ENCODE measurements at regions not wholly inside any gene's neighbourhood (a gene's known extent, or its start where the extent isn't known, plus 50 kb on each side); places are given as distances from the start of the nearest gene placed in this dataset.

GRCh38 chr3:118540826-118541225 is 493.8 kb downstream of the IGSF11 start (continued):
- TF ChIP-seq IRF3 (IDR thresholded peaks at IDR 0.05; ENCODE audit: low read depth, low read length) (no peak), EP300 (IDR thresholded peaks at IDR 0.05; ENCODE audit: borderline replicate concordance in 1 of 2, low read depth in 1 of 2, low read length in 1 of 2) (no peak), EZH2phosphoT487 (IDR thresholded peaks at IDR 0.05; ENCODE audit: borderline replicate concordance, low read depth) (no peak), ZBTB33 (IDR thresholded peaks at IDR 0.05; ENCODE audit: borderline replicate concordance, low read depth) (no peak), NRF1 (IDR thresholded peaks at IDR 0.05; ENCODE audit: low read depth, low read length) (no peak), USF2 (IDR thresholded peaks at IDR 0.05; ENCODE audit: borderline replicate concordance, low read depth, low read length) (no peak), SMC3 (IDR thresholded peaks at IDR 0.05; ENCODE audit: low read depth, low read length) (no peak), REST (IDR thresholded peaks at IDR 0.05; ENCODE audit: low read depth, low read length) (no peak)

- H4K20me1 ChIP-seq (ENCODE audit: insufficient read depth), result no peaks in the 10 kb centered on the region
- H3K36me3 ChIP-seq (replicated peaks in 1 of 2; ENCODE audit: control insufficient read depth in 1 of 2, insufficient read depth in 2 of 2, low read length in 1 of 2), result no peaks in the 10 kb centered on the region
- WGBS (ENCODE audit: low lambda C conversion rate), result 54% methylated on average over 2 of the region's 2 CpGs
- ChIA-PET POLR2A (no interaction called here), CTCF (interaction anchor here (0.6 to 1.1 kb wide), 2 partner anchors 10 to 233 kb away, joined by 3 read pairs; no protein-coding TSS in a partner anchor)
- H3K9me2 ChIP-seq, result no peaks in the 10 kb centered on the region
- H3K4me1 ChIP-seq (ENCODE audit: control insufficient read depth in 1 of 2, insufficient read depth in 2 of 2, low read depth in 1 of 2, low read length in 1 of 2), result peaks cover 0 to 9% of the 10 kb centered on the region in 2 experiments; a peak in 2 of 4 replicates
- H2AFZ ChIP-seq (ENCODE audit: low read depth), result no peak overlapping the region
- DNase-seq, result no peak
- no peak for TF ChIP-seq MXI1 (IDR thresholded peaks at IDR 0.05; ENCODE audit: low read depth, low read length)
- TF ChIP-seq FOXM1 (IDR thresholded peaks at IDR 0.05; ENCODE audit: low read depth), result no peak
- TF ChIP-seq CHD2 (IDR thresholded peaks at IDR 0.05; ENCODE audit: low read length, partially characterized antibody), result no peak
- TF ChIP-seq IRF3 (IDR thresholded peaks at IDR 0.05; ENCODE audit: low read depth, low read length), result no peak
- TF ChIP-seq USF2 (IDR thresholded peaks at IDR 0.05; ENCODE audit: borderline replicate concordance, low read depth, low read length), result no peak
- no peak for TF ChIP-seq PBX3 (IDR thresholded peaks at IDR 0.05)
- no peak overlapping the region for H3K4me3 ChIP-seq (ENCODE audit: low read depth in 2 of 2, low read length in 1 of 2)
- H3F3A ChIP-seq (replicated peaks; ENCODE audit: insufficient read depth), result no peaks in the 10 kb centered on the region
- no peaks in the 10 kb centered on the region for H3K27me3 ChIP-seq (ENCODE audit: insufficient read depth)
- no peaks in the 10 kb centered on the region for H3K79me2 ChIP-seq (ENCODE audit: insufficient read depth)
- no peak overlapping the region for H3K9ac ChIP-seq
- no peak overlapping the region for H3K27ac ChIP-seq (ENCODE audit: low read depth in 2 of 2, low read length in 1 of 2)
- no peak overlapping the region for H3K4me2 ChIP-seq
- no peaks in the 10 kb centered on the region for H3K9me3 ChIP-seq
Measured at GRCh38 chr3:118541796-118542195, 492.9 kb downstream of the IGSF11 start.
